RCC 7860 (cell line): ENCODE measurements at regions not wholly inside any gene's neighbourhood (a gene's known extent, or its start where the extent isn't known, plus 50 kb on each side); places are given as distances from the start of the nearest gene placed in this dataset.
"Not testable (repeated sequence)": the region's sequence is repeated elsewhere in the genome, so short reads cannot be mapped to it uniquely, and the experiment has no call there.

Experiments
- DNase-seq: peaks from one replicate; pipeline ENCODE4 v3.0.0-alpha.2; 2015; ENCODE audit warnings: low spot score
- FAIRE-seq: peaks from 2 replicates; lab custom pipeline; 2012; peaks lifted over from hg19 to GRCh38; lab: Jason Lieb, UNC

DNA sequence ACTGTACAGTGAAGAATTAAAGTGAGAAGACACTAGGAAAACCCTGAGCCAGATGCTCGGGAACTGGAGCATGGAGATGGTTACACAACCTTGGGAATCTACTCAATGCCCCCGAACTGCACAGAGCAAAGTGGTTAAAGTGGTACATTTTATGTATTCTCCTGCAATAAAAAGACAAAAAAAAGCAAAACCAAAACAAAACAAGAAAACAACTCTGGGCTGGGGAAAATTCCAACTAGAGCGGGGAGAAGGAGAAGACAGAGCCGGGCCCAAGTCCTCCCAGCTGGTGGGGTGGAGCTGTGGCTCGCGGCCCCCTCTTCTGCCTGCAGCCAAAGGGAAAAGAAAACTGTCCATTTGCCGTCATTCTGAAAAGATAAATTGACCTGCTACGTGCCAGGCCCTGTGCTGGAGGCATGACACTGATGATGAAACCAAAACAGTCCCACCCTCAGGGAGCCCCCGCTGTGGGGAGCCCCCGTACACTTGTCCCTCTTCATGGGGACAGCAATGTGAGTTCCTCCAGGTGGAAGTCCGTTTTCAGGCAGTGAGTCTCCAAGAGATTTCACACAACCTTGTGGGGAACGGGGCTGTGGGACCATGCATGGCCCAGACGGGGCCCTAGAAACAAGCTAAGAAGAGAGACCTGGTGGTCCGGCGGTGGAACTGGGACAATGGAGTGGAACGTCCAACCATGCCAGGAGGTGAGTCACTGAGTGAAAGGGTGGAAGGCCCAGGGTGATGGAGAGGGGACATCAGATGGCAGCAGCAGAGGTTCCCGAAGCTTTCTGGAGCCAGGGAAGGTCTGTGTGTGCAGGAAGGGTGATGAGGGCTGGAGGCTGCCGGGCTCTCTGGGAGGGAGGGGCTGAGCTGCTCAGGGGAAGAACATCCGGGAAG is 114.8 kb upstream of the COL5A1 start:
- FAIRE-seq: no peak
- no peak for DNase-seq

DNA sequence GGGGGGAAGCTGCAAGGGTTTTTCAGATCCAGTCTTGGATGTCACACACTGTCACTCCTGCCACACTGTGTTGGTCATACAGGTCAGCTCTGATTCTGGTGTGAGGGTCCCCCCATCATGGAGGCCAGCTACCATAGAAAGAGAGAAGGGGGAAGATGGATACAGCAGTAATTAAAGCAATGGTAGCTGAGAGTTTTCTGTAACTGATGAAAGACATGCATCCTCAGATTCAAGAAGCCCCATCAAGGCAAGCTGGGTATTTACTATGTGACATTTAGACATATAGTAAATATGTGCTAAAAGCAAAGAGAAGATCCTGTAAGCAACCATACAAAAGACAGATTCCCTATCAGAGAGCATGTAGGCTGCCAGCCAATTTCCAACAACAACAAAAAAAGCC is 110.9 kb upstream of the COL5A1 start:
- DNase-seq: no peak
- no peak for FAIRE-seq

DNA sequence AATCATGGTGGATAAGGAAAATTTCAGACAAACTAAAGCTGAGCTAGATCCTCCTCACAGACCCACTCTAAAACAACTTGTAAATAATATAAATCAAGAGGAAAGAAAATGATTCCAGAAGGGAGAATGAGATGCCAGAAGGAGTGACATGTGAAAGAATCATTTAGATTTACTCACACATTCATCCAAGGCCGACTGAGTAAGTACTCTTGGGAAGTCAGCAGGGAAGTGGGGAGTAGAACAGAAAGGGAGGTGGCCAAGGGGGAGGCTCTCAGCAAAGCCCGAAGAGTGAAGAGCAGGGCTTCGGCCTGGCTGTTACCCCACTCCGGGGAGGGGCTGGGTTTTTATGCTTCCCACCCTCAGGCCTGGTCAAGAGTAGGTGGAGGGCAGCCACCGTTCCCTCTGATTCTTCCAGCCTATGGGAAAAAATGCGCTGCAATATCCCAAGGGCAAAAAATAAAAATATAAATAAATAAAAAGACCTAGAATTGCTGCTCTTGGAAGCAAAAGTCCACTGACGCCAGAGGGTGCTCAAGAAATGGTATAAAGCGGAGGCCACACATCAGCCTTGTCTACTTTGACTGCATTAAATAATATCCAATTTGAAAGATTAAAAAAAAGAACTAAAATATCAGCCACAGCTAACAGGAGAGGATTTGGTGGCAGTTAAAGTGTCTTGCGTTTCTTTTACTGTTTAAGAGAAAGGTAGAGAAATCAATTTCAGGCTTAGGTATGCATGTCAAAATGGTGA is 110.2 kb upstream of the COL5A1 start:
- DNase-seq (no peak), FAIRE-seq (no peak)

DNA sequence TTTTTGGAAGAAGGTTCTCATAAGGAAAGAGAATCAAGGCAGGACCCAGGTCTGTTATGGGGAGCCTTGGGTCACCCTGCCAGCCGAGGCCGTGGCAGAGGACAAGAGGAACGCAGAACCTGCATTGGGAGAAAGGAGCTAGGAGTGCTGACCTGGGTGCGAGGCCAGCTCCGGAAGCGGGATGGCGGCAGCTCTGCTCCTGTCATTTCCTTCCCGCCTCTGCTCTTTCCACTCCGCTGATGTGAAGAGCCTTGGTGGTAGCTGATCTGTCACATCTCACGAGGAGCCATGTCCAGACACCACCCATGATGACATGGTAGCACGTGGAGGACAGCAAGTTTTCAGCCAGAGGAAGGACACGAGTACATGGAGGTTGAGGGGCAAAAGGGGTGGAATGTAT is 109.5 kb upstream of the COL5A1 start:
- DNase-seq (no peak), FAIRE-seq (no peak)

DNA sequence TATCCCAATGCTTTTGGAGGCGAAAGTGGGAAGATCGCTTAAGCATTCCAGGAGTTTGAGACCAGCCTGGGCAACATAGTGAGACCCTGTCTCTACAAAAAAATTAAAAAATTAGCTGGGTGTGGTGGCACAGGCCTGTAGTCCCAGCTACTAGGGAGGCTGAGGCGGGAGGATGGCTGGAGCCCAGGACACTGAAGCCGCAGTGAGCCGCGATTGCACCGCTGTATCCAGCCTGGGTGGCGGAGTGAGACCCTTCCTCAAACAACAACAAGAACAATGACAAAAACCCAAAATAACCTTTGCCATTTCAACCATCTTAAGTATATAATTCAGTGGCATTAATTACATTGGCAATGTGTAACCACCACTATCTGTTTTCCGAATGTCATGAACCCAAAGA is 108.9 kb upstream of the COL5A1 start:
- FAIRE-seq, DNase-seq: not testable (repeated sequence)

DNA sequence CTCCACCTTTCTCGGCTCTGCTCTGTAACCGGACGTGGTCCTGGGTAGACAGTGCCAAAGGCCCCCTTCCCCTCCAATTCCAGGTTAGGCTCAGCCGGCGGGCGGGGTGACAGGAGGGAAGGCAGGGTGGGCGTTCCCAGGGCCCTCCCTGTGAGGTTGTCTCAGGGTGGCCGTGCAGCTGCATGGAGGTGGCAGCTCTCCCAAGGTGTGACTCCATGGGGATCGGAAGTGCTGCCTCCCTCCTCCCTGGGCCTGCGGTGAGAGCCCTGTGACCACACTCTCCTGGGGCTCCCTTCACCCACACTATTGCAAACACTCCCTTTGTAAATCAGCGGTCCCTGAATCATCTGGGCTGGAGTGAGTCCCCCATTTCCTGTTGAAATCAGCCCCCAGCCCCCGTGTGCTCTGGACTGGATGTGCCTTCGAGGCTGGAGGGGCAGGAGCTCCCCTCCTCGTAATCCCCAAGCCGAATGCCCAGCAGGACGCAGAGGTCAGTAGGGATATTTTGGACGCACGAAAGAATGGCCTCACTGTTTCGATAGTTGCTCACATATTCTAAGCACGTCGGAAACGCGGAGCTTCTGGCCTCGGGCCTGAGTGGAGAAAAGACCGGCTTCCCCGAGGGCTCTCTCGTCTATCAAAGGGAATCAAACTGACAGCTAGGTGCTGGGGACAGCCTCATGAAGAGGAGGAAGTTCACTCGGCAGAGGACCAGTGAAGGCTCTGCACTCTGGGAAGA is 107.6 kb upstream of the COL5A1 start:
- DNase-seq (no peak), FAIRE-seq (no peak)

DNA sequence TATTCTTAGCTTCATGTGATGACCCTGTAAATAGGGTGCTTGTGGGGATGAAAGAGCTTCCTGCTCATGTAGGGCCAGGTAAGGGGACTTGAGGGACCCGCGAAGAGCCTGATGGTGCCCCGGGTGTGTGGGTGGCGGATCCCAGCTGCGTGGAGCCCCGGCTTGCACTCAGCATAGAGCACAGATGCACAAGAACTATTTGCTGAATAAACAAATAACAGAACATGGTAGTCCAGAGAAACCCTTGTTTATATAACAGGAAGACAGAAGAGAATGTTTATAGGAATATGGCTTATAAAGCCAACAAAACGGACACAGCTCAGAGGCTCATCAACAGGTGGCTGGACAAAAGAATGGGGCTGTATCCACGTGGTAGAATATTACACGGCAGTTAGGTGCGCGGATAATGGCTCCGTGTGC is 106.9 kb upstream of the COL5A1 start:
- DNase-seq: no peak
- no peak for FAIRE-seq

DNA sequence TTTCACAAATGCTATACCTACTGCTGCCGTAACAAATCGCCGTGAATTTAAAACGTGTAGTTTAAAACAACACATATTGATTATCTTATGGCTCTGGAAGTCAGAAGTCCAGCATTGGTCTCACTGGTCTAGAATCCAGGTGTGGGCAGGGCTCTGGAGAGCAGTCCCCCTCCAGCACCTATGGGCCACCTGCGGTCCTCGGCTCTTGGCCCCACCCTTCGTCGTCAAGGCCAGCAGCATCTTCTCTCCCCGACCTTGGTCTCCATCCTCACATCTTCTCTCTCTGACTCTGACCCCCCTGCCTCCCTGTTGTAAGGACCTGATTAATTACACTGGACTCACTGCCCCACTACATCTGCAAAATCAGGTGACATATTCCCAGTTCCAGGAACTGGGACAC is 106.4 kb upstream of the COL5A1 start:
- DNase-seq: no peak
- FAIRE-seq: no peak

DNA sequence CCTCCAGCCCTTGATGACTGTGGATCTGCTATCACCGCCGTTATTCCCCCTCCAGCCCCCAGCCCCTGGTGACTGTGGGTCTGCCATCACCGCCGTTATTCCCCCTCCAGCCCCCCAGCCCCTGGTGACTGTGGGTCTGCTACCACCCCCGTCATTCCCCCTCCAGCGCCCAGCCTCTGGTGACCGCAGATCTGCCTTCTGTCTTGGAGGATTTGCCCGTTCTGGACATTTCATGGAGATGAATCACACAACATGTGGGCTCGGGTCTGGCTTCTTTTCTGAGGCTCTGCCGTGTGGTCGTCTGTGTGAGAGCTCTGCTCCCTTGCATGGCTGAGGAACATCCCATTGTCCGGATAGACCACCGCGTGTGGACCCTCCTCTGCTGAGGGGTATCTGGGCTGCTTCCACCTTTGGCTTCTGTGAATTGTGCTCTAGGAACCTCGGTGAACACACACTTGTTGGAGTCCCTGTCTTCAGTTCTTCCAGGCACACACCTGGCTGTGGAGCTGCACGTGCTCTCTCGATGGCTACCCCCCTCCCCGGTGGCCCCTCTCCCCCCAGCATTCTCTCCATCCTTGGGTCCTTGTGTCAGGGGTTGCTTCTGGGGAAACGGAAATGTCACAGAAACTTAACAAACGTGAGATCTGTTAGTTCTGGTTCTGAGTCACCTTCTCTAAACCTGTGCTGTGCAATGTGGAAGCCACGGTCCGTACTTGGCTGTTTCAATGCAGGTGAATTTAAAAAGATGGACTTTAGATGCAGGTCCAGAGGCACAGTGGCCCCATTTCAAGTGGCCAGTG is 105.3 kb upstream of the COL5A1 start:
- DNase-seq (peak; percentile 81), FAIRE-seq (peak; percentile 62)

DNA sequence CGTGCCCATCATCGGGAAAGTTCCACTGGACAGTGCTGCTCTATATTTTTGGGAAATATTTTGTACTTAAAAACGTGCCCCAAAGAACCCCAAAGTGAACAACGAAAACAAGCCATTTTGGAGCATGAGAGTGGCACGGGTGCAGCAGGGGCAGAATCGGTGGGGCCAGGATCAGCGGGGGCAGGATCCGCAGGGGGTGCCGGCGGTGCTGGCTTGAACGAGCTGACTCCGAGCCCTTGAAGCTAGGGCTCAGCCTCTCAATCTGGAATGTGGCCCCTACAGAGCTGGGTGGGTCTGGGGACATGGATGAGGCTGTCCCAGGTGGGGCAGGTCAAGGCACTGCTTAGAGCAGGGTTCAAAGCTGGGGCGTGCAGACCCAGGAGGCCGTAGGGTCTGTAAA is 104.7 kb upstream of the COL5A1 start:
- FAIRE-seq (no peak), DNase-seq (no peak)

DNA sequence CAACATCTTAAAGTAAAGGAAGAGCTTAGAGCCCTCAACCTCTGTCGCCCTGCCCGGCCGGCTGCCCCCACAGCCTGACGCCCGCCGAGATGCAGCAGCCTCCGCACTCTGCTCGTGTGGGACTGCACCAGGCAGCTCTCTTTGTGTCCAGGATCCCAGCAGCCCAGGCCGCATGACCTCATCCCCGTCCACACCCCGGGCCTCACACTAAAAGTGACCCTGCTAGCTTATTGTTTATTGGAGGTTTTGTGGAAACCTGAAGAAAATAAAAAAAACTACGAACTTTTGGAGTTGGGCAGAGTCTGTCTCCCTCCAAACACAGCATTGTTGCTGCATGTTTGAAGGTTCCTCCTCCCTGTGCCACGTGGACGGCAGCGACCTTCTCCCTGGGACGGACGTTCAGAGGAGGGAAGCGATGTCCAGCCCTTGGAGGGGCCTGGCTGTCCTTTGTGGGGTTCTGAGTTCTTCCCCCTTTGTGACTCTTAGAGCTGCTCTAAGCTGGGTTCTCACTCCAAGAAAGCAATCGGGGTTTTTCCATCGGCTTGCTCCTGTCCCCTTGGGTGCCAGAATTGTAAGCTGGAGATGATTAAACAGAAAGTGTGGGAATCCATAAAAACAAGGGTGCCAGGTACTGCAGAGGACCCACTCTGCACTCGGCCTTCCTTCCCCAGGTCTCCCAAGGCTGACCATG is 103.5 kb upstream of the COL5A1 start:
- DNase-seq (no peak), FAIRE-seq (no peak)

DNA sequence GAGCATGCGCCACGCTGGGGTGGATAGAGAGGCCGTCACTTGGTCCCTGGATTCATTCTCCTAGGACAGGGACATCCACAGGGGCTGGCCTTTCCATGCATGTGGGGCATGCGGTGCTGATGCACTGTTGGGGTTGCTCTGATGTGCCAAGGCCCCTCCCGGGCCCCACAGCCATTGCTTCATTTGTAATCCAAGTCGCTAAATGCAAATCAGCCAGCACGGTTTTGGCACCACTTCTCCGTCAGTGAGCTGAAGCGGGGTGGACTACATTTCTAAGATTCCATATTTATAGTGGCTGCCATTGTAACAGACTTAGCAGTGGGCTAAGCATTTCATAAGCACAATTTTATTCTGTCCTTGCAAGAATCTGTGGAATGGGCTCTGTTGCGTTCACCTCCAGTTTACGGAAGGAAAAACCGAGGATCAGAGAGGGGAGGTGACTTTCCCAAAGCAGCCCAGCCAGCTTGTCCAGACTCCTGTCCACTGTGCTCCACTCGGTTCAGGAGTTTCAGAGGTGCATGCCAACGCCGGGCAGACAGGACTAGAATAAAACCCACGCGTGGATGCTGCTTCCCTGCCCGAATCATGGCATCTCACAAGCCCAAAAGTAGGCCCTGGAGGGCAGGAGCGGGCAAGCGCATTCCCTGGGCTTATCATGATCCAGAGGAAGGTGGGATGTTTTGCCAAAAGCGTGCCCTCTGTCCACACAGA is 102.6 kb upstream of the COL5A1 start:
- DNase-seq (no peak), FAIRE-seq (no peak)

DNA sequence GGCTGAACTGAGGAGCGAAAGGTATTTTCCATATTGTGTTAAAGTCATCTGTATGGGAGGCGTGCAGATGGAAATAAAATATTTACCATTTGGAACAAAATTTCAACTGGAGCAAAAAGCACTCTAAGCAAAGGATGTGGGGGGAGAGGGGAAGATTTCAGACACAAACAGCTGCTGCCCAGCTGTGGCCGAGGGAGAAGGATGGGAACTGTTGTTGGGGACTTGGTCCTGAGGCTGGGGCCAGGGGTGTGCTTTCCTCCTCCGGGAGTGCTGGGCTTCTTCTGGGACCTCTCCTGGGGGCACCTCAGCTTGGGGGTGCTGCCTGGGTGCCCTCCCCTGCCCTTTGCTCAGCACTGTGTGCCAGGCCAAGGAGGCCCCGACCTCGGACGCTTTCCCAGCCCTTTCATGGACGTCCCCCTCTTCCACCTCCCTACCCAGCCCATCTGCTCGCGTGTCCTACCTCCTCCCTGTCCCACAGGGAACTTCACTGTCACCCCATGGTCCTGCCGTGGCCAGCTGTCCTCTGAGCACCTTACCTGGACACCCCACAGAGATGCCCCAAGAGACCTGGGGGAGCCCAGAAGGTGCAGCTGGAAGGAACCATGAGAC is 101.9 kb upstream of the COL5A1 start:
- DNase-seq (no peak), FAIRE-seq (no peak)

DNA sequence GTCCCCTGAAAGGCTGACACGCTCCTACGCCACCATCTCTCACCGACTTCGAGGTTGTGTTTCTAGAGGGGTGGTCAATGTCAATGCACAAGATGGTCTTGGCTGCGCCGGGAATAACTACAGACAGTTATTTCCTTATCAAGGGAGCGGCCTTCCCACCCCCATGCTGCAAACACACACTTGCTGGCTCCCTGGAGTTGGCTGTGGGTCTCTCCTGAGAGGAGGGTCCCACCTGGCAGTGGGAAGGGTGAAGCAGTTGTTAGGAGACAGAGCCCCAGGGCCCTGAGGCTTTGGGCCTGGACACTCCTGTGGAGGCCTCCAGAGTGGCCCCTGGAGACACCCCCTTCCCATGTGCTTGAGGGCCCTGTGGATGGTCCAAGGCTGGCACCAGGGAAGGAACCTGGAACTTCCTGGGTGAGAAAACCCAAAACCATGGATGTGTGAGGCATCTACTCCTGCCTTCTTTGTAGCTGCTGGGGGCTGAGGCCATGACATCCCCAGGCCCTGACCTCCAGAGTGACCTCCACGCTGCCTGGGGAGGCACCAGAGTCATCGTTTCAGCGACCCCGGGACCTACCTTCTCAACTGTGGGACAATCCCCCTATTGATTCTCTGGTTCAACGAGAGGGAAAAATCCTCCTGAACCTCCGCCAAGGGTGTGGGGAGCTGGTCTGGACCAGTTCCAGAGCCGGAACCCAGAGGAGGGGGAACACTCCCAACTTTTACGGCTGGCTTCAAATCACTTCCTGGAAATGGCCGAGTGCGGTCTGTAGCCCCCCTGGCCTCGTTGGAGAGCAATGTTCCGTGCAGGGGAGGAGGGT is 101.1 kb upstream of the COL5A1 start:
- FAIRE-seq (no peak), DNase-seq (no peak)

DNA sequence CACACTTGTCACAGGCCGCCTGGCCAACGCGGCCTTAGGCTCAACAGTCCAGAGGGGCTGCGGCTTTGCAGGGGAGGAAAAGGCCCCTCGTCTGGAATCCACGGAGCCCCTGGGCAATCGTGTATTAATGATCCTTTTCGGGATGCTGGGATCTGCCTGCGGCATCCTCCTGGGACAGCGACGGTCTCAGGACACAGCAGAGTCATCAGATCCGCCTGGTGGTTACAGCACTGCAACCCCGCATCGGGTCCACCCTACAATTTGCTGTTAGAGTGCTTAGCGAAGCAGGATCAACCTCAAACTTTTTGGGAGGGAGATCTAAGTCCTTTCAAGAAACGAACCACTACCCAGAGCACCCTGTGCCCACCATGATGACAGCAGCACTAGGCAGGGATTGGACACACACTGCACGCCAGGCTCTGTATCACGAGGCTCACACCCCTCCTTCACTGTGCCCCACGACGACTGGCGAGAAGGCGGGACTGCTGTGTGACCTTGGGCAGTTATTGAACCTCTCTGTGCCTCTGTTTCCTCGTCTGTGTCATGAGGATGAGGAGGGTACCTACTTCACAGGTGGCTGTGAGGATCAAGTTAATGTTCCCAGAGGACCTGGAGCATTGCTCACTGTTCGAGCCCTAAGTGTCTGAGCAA is 100.4 kb upstream of the COL5A1 start:
- no peak for FAIRE-seq
- no peak for DNase-seq

DNA sequence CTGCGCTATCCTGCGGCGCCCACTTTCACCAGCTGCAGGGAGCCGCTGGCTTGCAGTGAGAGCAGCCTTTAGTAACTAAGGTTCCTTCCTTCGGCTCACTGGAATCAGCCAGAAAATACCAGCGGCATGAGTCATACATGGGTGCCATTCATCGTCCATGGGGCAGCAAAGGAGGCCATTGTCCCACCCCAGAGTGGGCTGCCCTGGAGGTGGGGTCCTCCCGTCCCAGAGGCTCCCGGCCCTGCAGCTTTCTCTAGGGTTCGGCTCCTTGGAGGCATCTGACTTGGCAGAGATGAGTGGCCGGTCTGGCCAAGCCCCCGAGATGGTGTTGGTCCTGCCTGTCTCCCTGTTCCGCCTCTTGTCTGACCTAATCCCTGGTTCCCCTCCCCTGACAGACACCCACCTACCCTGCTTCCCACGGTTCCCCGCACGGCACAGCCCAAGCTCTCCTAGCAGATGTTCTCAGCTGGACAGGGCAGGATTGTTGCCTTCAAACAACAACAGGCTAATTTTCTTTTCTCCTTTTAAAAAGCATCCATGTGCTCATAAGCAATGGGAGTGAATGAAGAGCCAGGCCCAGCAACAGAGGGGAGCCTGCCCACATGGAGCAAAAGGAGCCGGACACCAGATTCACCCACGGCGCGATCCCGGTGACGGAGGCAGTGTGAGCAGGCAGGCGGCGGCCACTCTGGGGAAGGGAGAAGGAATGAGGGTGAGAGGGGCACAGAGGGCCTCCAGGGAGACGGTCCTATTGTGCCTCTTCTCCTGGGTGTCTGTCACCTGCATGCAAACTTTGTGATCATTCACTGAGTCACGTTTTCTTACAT is 97.0 kb upstream of the COL5A1 start:
- FAIRE-seq (peak; percentile 58), DNase-seq (peak; percentile 79)

DNA sequence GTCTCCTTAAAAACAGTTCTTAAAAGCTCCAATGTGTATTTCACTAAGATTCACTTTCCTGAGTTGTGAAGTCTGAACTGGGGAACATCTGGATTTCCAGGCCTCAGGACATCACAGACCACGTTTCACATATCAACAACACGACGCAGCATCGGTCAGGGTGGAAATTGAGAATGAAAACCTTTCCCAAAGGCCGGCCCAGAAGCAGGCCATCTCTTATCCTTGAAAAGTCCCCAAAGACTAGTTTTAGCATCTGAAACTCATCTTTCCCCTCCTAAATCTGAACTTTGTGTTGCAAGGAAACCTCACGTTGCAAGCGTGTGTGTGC is 96.4 kb upstream of the COL5A1 start:
- no peak for DNase-seq
- FAIRE-seq: no peak
